ENCODE measurements at regions not wholly inside any gene's neighbourhood (a gene's known extent, or its start where the extent isn't known, plus 50 kb on each side); places are given as distances from the start of the nearest gene placed in this dataset.

DNA sequence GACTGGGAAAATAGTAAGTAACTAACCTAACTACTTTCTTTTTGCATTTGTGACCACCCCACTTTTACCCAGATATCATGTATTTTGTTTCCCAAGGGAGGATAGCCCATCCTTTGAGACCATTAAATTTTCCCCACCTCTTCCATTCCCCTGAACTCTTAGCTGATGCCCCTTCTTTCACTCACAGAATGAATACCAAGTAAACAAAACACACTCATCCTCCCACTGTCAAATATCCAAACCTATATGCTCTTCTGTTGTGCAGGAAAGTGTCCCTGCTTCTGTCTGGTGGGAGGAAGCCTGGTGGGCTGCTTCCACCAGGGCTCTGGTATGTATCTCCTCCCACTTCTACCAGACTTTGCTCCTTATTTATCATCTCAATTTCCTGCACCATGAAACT, 64.6 kb upstream of the PARD3B start:
- TF ChIP-seq CTCF (IDR thresholded peaks at IDR 0.05) (no peak), POLR2A (IDR thresholded peaks at IDR 0.05) (no peak)

Measured in uterus (tissue), 2 donors.